HEK293T (cell line): ENCODE measurements at regions not wholly inside any gene's neighbourhood (a gene's known extent, or its start where the extent isn't known, plus 50 kb on each side); places are given as distances from the start of the nearest gene placed in this dataset.
"Not testable (repeated sequence)": the region's sequence is repeated elsewhere in the genome, so short reads cannot be mapped to it uniquely, and the experiment has no call there.

Experiments
- CTCF ChIA-PET: fragments of 350-600 bp; formaldehyde crosslinking; extraction: SDS; loops from one replicate; lab custom pipeline; 2021; ENCODE audit warnings: antibody characterized with exemption, inconsistent platforms; lab: Yijun Ruan, JAX
- POLR2A ChIA-PET: fragments of 350-600 bp; formaldehyde crosslinking; extraction: SDS; loops from one replicate; lab custom pipeline; 2020; ENCODE audit warnings: antibody characterized with exemption, inconsistent platforms; lab: Yijun Ruan, JAX
- DNase-seq: peaks from one replicate; pipeline ENCODE4 v3.0.0; 2012; ENCODE audit warnings: mixed read lengths; ENCODE audit errors: extremely low spot score
- ARNT ChIP-seq: fragments of 450-650 bp; IDR thresholded peaks from 2 replicates; pipeline ENCODE4 v1.6.1; 2017; ENCODE audit warnings: mild to moderate bottlenecking
- BHLHE40 ChIP-seq: fragments of 450-650 bp; IDR thresholded peaks from 2 replicates; pipeline ENCODE4 v1.6.1; 2016; ENCODE audit warnings: mild to moderate bottlenecking, moderate library complexity, borderline replicate concordance
- CTBP1 ChIP-seq: fragments of 450-650 bp; IDR thresholded peaks from 2 replicates; pipeline ENCODE4 v1.6.1; 2016; ENCODE audit warnings: borderline replicate concordance
- ELF4 ChIP-seq: fragments of 450-650 bp; IDR thresholded peaks from 2 replicates; pipeline ENCODE4 v1.6.1; 2017; ENCODE audit warnings: antibody characterized with exemption
- FOXA1 ChIP-seq: fragments of 450-650 bp; IDR thresholded peaks from 2 replicates; pipeline ENCODE4 v1.6.1; 2016; ENCODE audit warnings: mild to moderate bottlenecking
- FOXK2 ChIP-seq: fragments of 450-650 bp; IDR thresholded peaks from 2 replicates; pipeline ENCODE4 v1.6.1; 2016; ENCODE audit warnings: mild to moderate bottlenecking
- FOXM1 ChIP-seq: fragments of 450-650 bp; IDR thresholded peaks from 2 replicates; pipeline ENCODE4 v1.6.1; 2017; ENCODE audit warnings: mild to moderate bottlenecking, borderline replicate concordance
- HDGF ChIP-seq: fragments of 450-650 bp; IDR thresholded peaks from 2 replicates; pipeline ENCODE4 v1.6.1; 2017; ENCODE audit warnings: antibody characterized with exemption, borderline replicate concordance
- L3MBTL2 ChIP-seq: fragments of 450-650 bp; conservative IDR thresholded peaks from 2 replicates; pipeline ENCODE4 v1.6.1; 2016; ENCODE audit warnings: mild to moderate bottlenecking
- LEF1 ChIP-seq: fragments of 450-650 bp; IDR thresholded peaks from 2 replicates; pipeline ENCODE4 v1.6.1; 2017; ENCODE audit warnings: mild to moderate bottlenecking, borderline replicate concordance
- NFRKB ChIP-seq: fragments of 450-650 bp; IDR thresholded peaks from 2 replicates; pipeline ENCODE4 v1.6.1; 2016; ENCODE audit warnings: mild to moderate bottlenecking, moderate library complexity
- PKNOX1 ChIP-seq: fragments of 450-650 bp; IDR thresholded peaks from 2 replicates; pipeline ENCODE4 v1.6.1; 2016
- SP1 ChIP-seq: fragments of 450-650 bp; IDR thresholded peaks from 2 replicates; pipeline ENCODE4 v1.6.1; 2017
- SUZ12 ChIP-seq: fragments of 450-650 bp; IDR thresholded peaks from 2 replicates; pipeline ENCODE4 v1.6.1; 2016; ENCODE audit warnings: mild to moderate bottlenecking
- TARDBP ChIP-seq: fragments of 450-650 bp; IDR thresholded peaks from 2 replicates; pipeline ENCODE4 v1.6.1; 2016
- ZNF384 ChIP-seq: fragments of 450-650 bp; IDR thresholded peaks from 2 replicates; pipeline ENCODE4 v1.6.1; 2016

- no peak for DNase-seq
- TF ChIP-seq PKNOX1 (no peak), NFRKB (no peak)
- ChIA-PET CTCF (no interaction called here), POLR2A (no interaction called here)
Measured at GRCh38 chr16:26981266-26981938, 85.3 kb upstream of the C16orf82 start.

- ChIA-PET CTCF (no interaction called here), POLR2A (no interaction called here)
- no peak for TF ChIP-seq BHLHE40
- no peak for TF ChIP-seq ARNT
- TF ChIP-seq FOXK2: no peak
- no peak for TF ChIP-seq FOXA1
- DNase-seq: no peak
Measured at GRCh38 chr16:26982422-26982821, 84.3 kb upstream of the C16orf82 start.

- CTCF ChIA-PET: no interaction called here
- TF ChIP-seq BHLHE40: no peak
- no peak for TF ChIP-seq CTBP1
- TF ChIP-seq FOXK2: no peak
- TF ChIP-seq PKNOX1: no peak
- TF ChIP-seq L3MBTL2: no peak
- TF ChIP-seq FOXA1: no peak
- TF ChIP-seq TARDBP: no peak
- no peak for TF ChIP-seq NFRKB
- no peak for TF ChIP-seq HDGF
- POLR2A ChIA-PET: no interaction called here
- no peak for DNase-seq
Measured at GRCh38 chr16:26983426-26983825, 83.3 kb upstream of the C16orf82 start.

- ChIA-PET CTCF (no interaction called here), POLR2A (no interaction called here)
- TF ChIP-seq LEF1 (no peak), L3MBTL2 (no peak), CTBP1 (no peak), FOXK2 (no peak), FOXM1 (no peak), TARDBP (no peak), ELF4 (no peak), ARNT (no peak), SP1 (no peak), PKNOX1 (no peak), NFRKB (no peak), SUZ12 (no peak)
- no peak for DNase-seq
Measured at GRCh38 chr16:26985100-26986065, 81.3 kb upstream of the C16orf82 start.

- no peak for DNase-seq
- ChIA-PET CTCF (no interaction called here), POLR2A (no interaction called here)
- TF ChIP-seq NFRKB (no peak), SUZ12 (no peak), ELF4 (no peak), ZNF384 (no peak)
Measured at GRCh38 chr16:26987597-26988010, 79.1 kb upstream of the C16orf82 start.

- CTCF ChIA-PET: no interaction called here
- POLR2A ChIA-PET: no interaction called here
- no peak for TF ChIP-seq BHLHE40
- no peak for TF ChIP-seq ZNF384
- no peak for TF ChIP-seq SUZ12
- TF ChIP-seq FOXK2: no peak
- no peak for TF ChIP-seq TARDBP
- no peak for TF ChIP-seq LEF1
- no peak for TF ChIP-seq PKNOX1
- no peak for TF ChIP-seq HDGF
- DNase-seq: no peak
Measured at GRCh38 chr16:26988186-26988585, 78.5 kb upstream of the C16orf82 start.

- CTCF ChIA-PET, DNase-seq, POLR2A ChIA-PET: not testable (repeated sequence)
Measured at GRCh38 chr16:26990384-26991120, 76.2 kb upstream of the C16orf82 start.
